ENCODE measurements at regions not wholly inside any gene's neighbourhood (a gene's known extent, or its start where the extent isn't known, plus 50 kb on each side); places are given as distances from the start of the nearest gene placed in this dataset.

DNA sequence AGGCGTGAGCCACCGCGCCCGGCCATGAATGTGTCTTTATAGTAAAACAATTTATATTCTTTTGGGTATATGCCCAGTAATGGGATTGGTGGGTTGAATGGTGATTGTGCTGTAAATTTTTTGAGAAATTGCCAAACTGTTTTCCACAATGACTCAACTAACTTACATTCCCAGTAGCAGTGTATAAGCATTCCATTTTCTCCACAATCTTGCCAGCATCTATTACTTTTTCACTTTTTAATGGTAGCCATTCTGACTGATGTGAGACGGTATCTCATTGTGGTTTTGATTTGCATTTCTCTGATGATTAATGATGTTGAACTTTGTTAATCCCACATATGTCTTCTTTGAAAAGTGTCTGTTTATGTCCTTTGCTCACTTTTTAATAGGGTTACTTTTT lies 1187.9 kb downstream of the XPNPEP1 start:
- Histone ChIP-seq H3K36me3 (ENCODE audit: control insufficient read depth, insufficient read depth, low read length) (no peaks in the 10 kb centered on the region), H3K4me3 (ENCODE audit: low read depth, low read length) (no peak overlapping the region), H3K27me3 (ENCODE audit: control insufficient read depth, insufficient read depth, low read length) (no peaks in the 10 kb centered on the region)
- TF ChIP-seq, protein P1, sequence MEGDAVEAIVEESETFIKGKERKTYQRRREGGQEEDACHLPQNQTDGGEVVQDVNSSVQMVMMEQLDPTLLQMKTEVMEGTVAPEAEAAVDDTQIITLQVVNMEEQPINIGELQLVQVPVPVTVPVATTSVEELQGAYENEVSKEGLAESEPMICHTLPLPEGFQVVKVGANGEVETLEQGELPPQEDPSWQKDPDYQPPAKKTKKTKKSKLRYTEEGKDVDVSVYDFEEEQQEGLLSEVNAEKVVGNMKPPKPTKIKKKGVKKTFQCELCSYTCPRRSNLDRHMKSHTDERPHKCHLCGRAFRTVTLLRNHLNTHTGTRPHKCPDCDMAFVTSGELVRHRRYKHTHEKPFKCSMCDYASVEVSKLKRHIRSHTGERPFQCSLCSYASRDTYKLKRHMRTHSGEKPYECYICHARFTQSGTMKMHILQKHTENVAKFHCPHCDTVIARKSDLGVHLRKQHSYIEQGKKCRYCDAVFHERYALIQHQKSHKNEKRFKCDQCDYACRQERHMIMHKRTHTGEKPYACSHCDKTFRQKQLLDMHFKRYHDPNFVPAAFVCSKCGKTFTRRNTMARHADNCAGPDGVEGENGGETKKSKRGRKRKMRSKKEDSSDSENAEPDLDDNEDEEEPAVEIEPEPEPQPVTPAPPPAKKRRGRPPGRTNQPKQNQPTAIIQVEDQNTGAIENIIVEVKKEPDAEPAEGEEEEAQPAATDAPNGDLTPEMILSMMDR (IDR thresholded peaks at IDR 0.05; ENCODE audit: insufficient read depth, low read length, poor library complexity, severe bottlenecking) = no peak
- peak; percentile 21 for DNase-seq (ENCODE audit: low read depth)

DNA sequence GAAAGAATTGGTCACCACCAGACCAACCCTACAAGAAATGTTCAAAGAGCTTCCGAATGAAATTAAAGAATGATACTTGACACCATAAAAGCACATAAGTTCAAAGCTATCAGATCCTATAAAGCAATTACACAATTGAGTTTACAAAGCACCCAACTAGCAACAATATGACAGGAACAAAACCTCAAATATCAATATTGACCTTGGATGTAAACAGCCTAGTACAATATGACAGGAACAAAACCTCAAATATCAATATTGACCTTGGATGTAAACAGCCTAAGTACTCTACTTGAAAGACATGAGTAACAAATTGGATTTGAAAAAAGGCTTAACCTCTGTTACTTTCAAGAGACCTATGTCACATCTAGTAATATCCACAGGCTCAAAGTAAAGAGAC lies 1201.4 kb downstream of the XPNPEP1 start:
- Histone ChIP-seq H3K27me3 (ENCODE audit: control insufficient read depth, insufficient read depth, low read length) (no peaks in the 10 kb centered on the region), H3K4me3 (ENCODE audit: low read depth, low read length) (no peak overlapping the region), H3K36me3 (ENCODE audit: control insufficient read depth, insufficient read depth, low read length) (no peaks in the 10 kb centered on the region)
- no peak for DNase-seq (ENCODE audit: low read depth)
- TF ChIP-seq, protein P1 (IDR thresholded peaks at IDR 0.05; ENCODE audit: insufficient read depth, low read length, poor library complexity, severe bottlenecking) = no peak

DNA sequence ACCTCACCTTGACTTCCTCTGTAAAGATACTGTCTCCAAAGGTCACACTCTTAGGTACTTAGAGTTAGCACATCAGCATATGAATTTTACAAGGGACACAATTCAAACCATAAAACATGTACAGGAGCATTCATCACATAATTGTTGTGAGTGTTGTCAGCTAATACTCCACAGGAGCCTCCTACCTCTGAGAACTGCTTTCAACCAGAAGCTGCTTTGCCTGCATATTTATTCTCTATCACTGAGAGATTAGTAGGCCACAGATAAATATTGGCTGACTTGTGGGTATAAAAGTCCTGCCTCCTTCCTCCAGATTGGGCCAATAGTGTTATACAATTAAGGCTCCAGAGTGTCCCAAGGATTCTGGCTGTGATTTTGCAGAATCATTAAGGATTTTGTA lies 1207.0 kb downstream of the XPNPEP1 start:
- H3K36me3 ChIP-seq (ENCODE audit: control insufficient read depth, insufficient read depth, low read length) = no peaks in the 10 kb centered on the region
- H3K4me3 ChIP-seq (ENCODE audit: low read depth, low read length) = no peak overlapping the region
- H3K27me3 ChIP-seq (ENCODE audit: control insufficient read depth, insufficient read depth, low read length) = no peaks in the 10 kb centered on the region
- no peak for DNase-seq (ENCODE audit: low read depth)
- TF ChIP-seq, protein P1 (IDR thresholded peaks at IDR 0.05; ENCODE audit: insufficient read depth, low read length, poor library complexity, severe bottlenecking) = no peak

DNA sequence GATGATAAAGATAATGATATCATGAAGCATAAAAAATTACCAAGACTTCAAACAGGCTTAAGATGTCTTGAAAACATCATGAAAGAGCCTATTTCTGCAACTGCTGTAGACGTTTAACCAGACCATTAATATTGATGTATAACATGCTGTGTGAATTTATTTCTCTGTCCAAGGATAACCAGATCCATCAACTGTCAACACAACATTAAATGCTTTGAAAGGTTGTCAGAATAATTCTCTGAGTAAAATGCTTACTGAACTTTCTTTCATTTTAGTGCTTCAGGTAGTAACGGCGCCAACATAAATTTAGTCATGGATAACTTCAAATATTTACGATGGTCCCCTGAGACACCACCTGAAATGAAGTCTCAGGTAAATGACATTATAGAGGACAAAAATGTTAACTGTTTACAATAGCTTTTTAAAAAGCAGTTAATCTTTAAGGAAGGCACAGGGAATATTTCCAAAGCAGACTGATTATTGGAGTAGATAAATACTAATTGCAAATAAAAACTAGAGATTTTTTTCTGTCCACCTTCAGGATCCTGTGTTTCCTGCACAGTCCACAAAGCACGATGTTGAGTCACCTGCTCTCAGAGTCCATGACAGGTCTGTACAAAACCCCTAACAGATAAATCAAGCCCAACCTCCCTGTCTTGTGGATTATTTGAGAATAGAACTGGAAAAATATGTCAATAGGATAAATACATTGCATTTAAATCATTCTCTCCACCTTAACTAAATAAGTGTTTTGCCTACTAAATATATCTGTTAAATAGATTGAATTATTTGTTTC lies 1213.2 kb downstream of the XPNPEP1 start:
- DNase-seq (ENCODE audit: low read depth) = no peak
- no peak overlapping the region for H3K4me3 ChIP-seq (ENCODE audit: low read depth, low read length)
- H3K27me3 ChIP-seq (ENCODE audit: control insufficient read depth, insufficient read depth, low read length) = no peaks in the 10 kb centered on the region
- H3K36me3 ChIP-seq (ENCODE audit: control insufficient read depth, insufficient read depth, low read length) = no peaks in the 10 kb centered on the region
- TF ChIP-seq, protein P1 (IDR thresholded peaks at IDR 0.05; ENCODE audit: insufficient read depth, low read length, poor library complexity, severe bottlenecking) = no peak

DNA sequence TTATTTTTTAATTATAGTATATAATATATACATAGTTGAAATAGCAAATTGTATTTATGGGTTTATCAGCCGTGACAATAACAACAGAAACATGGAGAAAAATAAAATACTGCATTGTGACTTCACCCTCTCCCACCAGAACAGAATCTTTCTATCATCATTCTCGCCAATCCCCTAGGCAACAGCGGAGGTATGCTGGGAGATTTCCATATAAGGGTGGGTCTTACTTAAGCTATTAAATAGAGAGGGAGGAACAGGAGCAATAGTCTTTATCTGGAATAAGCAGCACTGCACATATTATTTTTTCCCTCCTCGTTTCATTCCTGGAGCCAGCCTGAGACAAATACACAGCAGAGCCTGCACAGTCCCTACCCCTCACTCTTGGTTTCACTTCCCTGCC lies 1214.9 kb downstream of the XPNPEP1 start:
- Histone ChIP-seq H3K36me3 (ENCODE audit: control insufficient read depth, insufficient read depth, low read length) (no peaks in the 10 kb centered on the region), H3K27me3 (ENCODE audit: control insufficient read depth, insufficient read depth, low read length) (no peaks in the 10 kb centered on the region), H3K4me3 (ENCODE audit: low read depth, low read length) (no peak overlapping the region)
- DNase-seq (ENCODE audit: low read depth) = no peak
- TF ChIP-seq, protein P1 (IDR thresholded peaks at IDR 0.05; ENCODE audit: insufficient read depth, low read length, poor library complexity, severe bottlenecking) = no peak
